A673 (cell line): ENCODE measurements at regions not wholly inside any gene's neighbourhood (a gene's known extent, or its start where the extent isn't known, plus 50 kb on each side); places are given as distances from the start of the nearest gene placed in this dataset.

ENCODE experiments used
- BruUV-seq: library from RNA; stranded (reverse); fragments of 400-500 nt; replicated peaks from 2 replicates; lab custom pipeline; 2021; lab: Mats Ljungman, UMichigan
- CTCF ChIA-PET: fragments of 300-600 bp; sonication (Branson Sonifier 250); formaldehyde crosslinking; loops from one replicate; lab custom pipeline; 2022; ENCODE audit warnings: antibody characterized with exemption; lab: Charles Lee
- POLR2A ChIA-PET: fragments of 300-600 bp; sonication (Branson Sonifier 250); formaldehyde crosslinking; loops from one replicate; lab custom pipeline; 2022; ENCODE audit warnings: antibody characterized with exemption; ENCODE audit not compliant: low non-redundant PET; lab: Charles Lee
- DNase-seq: peaks from one replicate; pipeline ENCODE4 v3.0.0-alpha.2; 2015; ENCODE audit warnings: low spot score
- H3K27ac ChIP-seq: fragments of 200-600 bp; sonication (generic); 2 replicates; pipeline ENCODE4 v1.5.1; 2016; ENCODE audit warnings: mixed run types, low read depth, mild to moderate bottlenecking, mixed read lengths, antibody characterized with exemption, low read length; ENCODE audit not compliant: poor library complexity, severe bottlenecking
- H3K27me3 ChIP-seq: fragments of 200-600 bp; sonication (generic); replicated peaks from 2 replicates; pipeline ENCODE4 v1.6.1; 2017; ENCODE audit warnings: mixed run types, low read depth, mild to moderate bottlenecking, mixed read lengths, antibody characterized with exemption, low read length; ENCODE audit not compliant: insufficient read depth, poor library complexity
- H3K36me3 ChIP-seq: fragments of 200-600 bp; sonication (generic); 2 replicates; pipeline ENCODE4 v1.6.1; 2016; ENCODE audit warnings: mixed run types, mild to moderate bottlenecking, mixed read lengths, antibody characterized with exemption, low read length; ENCODE audit not compliant: insufficient read depth, poor library complexity, severe bottlenecking
- H3K4me1 ChIP-seq: fragments of 200-600 bp; sonication (generic); 2 replicates; pipeline ENCODE4 v1.6.1; 2017; ENCODE audit warnings: mixed run types, mild to moderate bottlenecking, mixed read lengths, antibody characterized with exemption, low read length; ENCODE audit not compliant: insufficient read depth, poor library complexity, severe bottlenecking
- H3K4me3 ChIP-seq: fragments of 200-600 bp; sonication (generic); 2 replicates; pipeline ENCODE4 v1.5.1; 2016; ENCODE audit warnings: low read depth, mixed run types, mild to moderate bottlenecking, mixed read lengths, low read length; ENCODE audit not compliant: poor library complexity, severe bottlenecking
- H3K9me3 ChIP-seq: fragments of 200-600 bp; sonication (generic); 2 replicates; pipeline ENCODE4 v1.6.1; 2016; ENCODE audit warnings: mixed run types, low read depth, mild to moderate bottlenecking, mixed read lengths, antibody characterized with exemption, low read length; ENCODE audit not compliant: poor library complexity, severe bottlenecking
- EZH2 ChIP-seq: fragments of 200-600 bp; sonication (generic); IDR thresholded peaks from 2 replicates; pipeline ENCODE4 v1.6.1; 2017; ENCODE audit warnings: borderline replicate concordance, low read depth, mild to moderate bottlenecking, mixed read lengths, antibody characterized with exemption, low read length; ENCODE audit not compliant: poor library complexity, severe bottlenecking
- intact Hi-C: fragments of 100-400 bp; cut with micrococcal nuclease; formaldehyde crosslinking; loops from one replicate; pipeline ENCODE4 v1.10.0; 2022; ENCODE audit not compliant: unreplicated experiment
- TF ChIP-seq, protein P1 (sequence below): fragments of 300-800, 200-600 bp; sonication (generic); conservative IDR thresholded peaks from 2 replicates; pipeline ENCODE4 v1.5.1; 2017; ENCODE audit warnings: low read depth, mild to moderate bottlenecking, antibody characterized with exemption, low read length, moderate library complexity, mixed read lengths

DNA sequence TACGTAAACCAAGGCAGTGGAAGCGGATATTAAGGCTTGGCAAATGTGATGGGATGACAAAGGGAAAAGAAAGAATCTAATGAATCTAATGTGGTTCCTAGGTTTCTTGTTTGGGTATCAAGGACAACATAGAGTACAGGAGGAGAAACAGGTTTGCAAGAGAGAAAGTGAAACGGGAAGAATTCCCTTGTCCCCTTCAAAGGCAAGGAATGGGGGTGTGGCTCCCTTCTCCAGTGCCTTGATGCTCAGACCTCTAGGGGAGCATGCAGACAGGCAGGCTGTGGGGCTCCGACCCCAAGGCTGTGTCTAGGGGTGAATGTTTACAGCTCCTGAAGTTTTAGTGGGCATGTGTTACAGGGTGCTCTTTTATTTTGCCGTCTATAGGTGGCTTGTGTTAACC, 317.5 kb upstream of the HSF2 start:
- Histone ChIP-seq H3K4me3 (no peak overlapping the region), H3K27ac (no peak overlapping the region), H3K4me1 (peaks cover 3% of the 10 kb centered on the region), H3K27me3 (peaks cover 5% of the 10 kb centered on the region), H3K9me3 (no peaks in the 10 kb centered on the region), H3K36me3 (no peaks in the 10 kb centered on the region)
- intact Hi-C loops = no loop called here
- TF ChIP-seq, protein P1, sequence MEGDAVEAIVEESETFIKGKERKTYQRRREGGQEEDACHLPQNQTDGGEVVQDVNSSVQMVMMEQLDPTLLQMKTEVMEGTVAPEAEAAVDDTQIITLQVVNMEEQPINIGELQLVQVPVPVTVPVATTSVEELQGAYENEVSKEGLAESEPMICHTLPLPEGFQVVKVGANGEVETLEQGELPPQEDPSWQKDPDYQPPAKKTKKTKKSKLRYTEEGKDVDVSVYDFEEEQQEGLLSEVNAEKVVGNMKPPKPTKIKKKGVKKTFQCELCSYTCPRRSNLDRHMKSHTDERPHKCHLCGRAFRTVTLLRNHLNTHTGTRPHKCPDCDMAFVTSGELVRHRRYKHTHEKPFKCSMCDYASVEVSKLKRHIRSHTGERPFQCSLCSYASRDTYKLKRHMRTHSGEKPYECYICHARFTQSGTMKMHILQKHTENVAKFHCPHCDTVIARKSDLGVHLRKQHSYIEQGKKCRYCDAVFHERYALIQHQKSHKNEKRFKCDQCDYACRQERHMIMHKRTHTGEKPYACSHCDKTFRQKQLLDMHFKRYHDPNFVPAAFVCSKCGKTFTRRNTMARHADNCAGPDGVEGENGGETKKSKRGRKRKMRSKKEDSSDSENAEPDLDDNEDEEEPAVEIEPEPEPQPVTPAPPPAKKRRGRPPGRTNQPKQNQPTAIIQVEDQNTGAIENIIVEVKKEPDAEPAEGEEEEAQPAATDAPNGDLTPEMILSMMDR = no peak
- TF ChIP-seq EZH2 = no peak
- CTCF ChIA-PET = no interaction called here
- DNase-seq = no peak
- POLR2A ChIA-PET = no interaction called here
- no TSS peak for BruUV-seq

DNA sequence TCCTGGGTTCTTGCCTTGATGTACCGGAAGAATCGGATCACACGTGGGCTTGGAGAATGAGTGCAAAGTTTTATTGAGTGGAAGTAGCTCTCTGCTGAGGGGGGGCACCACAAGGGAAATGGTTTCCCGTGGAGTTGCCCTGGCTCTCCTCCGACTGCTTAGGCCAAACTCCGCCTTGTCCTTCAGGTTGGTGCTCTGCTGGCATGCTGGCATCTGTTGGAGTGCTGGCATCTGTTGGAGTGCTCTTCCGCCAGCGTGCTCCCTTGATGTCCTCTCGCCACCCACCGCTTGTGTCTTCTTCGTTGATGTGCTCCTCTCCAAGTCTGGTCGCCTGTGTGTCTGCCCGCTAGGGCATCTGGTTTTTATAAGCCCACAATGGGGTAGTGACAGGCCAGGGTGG, 317.1 kb upstream of the HSF2 start:
- no peak for DNase-seq
- H3K4me1 ChIP-seq = peaks cover 3% of the 10 kb centered on the region
- no peak overlapping the region for H3K4me3 ChIP-seq
- no TSS peak for BruUV-seq
- ChIA-PET CTCF (no interaction called here), POLR2A (no interaction called here)
- H3K36me3 ChIP-seq = no peaks in the 10 kb centered on the region
- H3K27ac ChIP-seq = no peak overlapping the region
- H3K27me3 ChIP-seq = peaks cover 5% of the 10 kb centered on the region
- intact Hi-C loops = no loop called here
- TF ChIP-seq, protein P1 = no peak
- TF ChIP-seq EZH2 = no peak
- no peaks in the 10 kb centered on the region for H3K9me3 ChIP-seq

DNA sequence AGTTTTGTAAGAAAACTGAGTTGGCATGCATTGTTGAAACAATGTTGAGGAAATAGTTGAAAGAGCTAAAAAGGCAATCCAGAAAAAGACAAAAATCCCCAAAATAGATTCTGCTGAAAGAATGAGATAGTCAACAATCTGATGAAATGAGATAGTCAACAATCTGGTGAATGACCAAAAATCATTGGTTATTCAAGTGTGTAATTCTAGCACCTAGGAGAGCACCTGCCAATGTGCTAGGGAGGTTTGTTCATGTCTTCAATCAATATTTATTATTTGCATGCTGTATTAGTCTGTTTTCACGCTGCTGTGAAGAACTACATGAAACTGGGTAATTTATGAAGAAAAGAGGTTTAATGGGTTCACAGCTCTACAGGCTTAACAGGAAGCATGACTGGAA, 307.1 kb upstream of the HSF2 start:
- Histone ChIP-seq H3K27me3 (no peaks in the 10 kb centered on the region), H3K27ac (no peak overlapping the region), H3K4me1 (no peaks in the 10 kb centered on the region), H3K9me3 (no peaks in the 10 kb centered on the region), H3K4me3 (no peak overlapping the region), H3K36me3 (no peaks in the 10 kb centered on the region)
- TF ChIP-seq, protein P1 = no peak
- no peak for TF ChIP-seq EZH2
- intact Hi-C loops = no loop called here
- DNase-seq = no peak
- POLR2A ChIA-PET = no interaction called here
- CTCF ChIA-PET = no interaction called here
- no TSS peak for BruUV-seq
